CD4-positive, alpha-beta T cell treated with Interleukin-12 subunit alpha and Interleukin-12 subunit beta, for 1 hour (primary cell): ENCODE measurements at regions not wholly inside any gene's neighbourhood (a gene's known extent, or its start where the extent isn't known, plus 50 kb on each side); places are given as distances from the start of the nearest gene placed in this dataset.
"Not testable (repeated sequence)": the region's sequence is repeated elsewhere in the genome, so short reads cannot be mapped to it uniquely, and the experiment has no call there.

Experiments
- DNase-seq: peaks from one replicate; pipeline ENCODE4 v3.0.0-alpha.2; 2020

GRCh38 chr12:102344691-102345090 is 135.7 kb downstream of the IGF1 start:
- no peak for DNase-seq

GRCh38 chr12:102343361-102344121 is 136.8 kb downstream of the IGF1 start:
- no peak for DNase-seq

- no peak for DNase-seq
These were observed 137.9 kb downstream of the IGF1 start for GRCh38 chr12:102342281-102343006.

- no peak for DNase-seq
These were observed 137.1 kb upstream of the PMCH start for GRCh38 chr12:102334765-102335164.

- DNase-seq: no peak
These were observed 133.8 kb upstream of the PMCH start for GRCh38 chr12:102331419-102331818.

GRCh38 chr12:102329883-102330282 is 132.2 kb upstream of the PMCH start:
- DNase-seq: no peak

GRCh38 chr12:102326982-102327381 is 129.3 kb upstream of the PMCH start:
- no peak for DNase-seq

GRCh38 chr12:102325108-102325507 is 127.5 kb upstream of the PMCH start:
- DNase-seq: not testable (repeated sequence)

- DNase-seq: no peak
These were observed 126.2 kb upstream of the PMCH start for GRCh38 chr12:102323799-102324198.

- no peak for DNase-seq
These were observed 124.6 kb upstream of the PMCH start for GRCh38 chr12:102322254-102322653.

- no peak for DNase-seq
These were observed 123.9 kb upstream of the PMCH start for GRCh38 chr12:102321305-102322082.

- DNase-seq: no peak
These were observed 119.5 kb upstream of the PMCH start for GRCh38 chr12:102317155-102317554.

- DNase-seq: no peak
These were observed 119.1 kb upstream of the PMCH start for GRCh38 chr12:102316723-102317122.

- DNase-seq: no peak
These were observed 117.2 kb upstream of the PMCH start for GRCh38 chr12:102314821-102315220.

GRCh38 chr12:102313116-102313971 is 115.7 kb upstream of the PMCH start:
- not testable (repeated sequence) for DNase-seq

- DNase-seq: no peak
These were observed 107.9 kb upstream of the PMCH start for GRCh38 chr12:102305486-102305885.

- not testable (repeated sequence) for DNase-seq
These were observed 107.0 kb upstream of the PMCH start for GRCh38 chr12:102304667-102305066.

GRCh38 chr12:102302553-102302952 is 104.9 kb upstream of the PMCH start:
- DNase-seq: no peak

- DNase-seq: no peak
These were observed 103.9 kb upstream of the PMCH start for GRCh38 chr12:102301547-102301946.

GRCh38 chr12:102300824-102301461 is 103.3 kb upstream of the PMCH start:
- DNase-seq: peak; percentile 14

GRCh38 chr12:102299731-102300130 is 102.1 kb upstream of the PMCH start:
- no peak for DNase-seq

- no peak for DNase-seq
These were observed 100.4 kb upstream of the PMCH start for GRCh38 chr12:102298022-102298421.
